ENCODE measurements at regions not wholly inside any gene's neighbourhood (a gene's known extent, or its start where the extent isn't known, plus 50 kb on each side); places are given as distances from the start of the nearest gene placed in this dataset.

GRCh38 chr3:164209363-164209762, 868.9 kb downstream of the SI start:
- POLR2A ChIA-PET, result no interaction called here
- H3K27ac ChIP-seq (ENCODE audit: extremely low read depth, low read depth, low read length), result no peak overlapping the region
- CTCF ChIA-PET, result no interaction called here
- H3K36me3 ChIP-seq (ENCODE audit: control insufficient read depth in 2 of 2, insufficient read depth in 1 of 2, low read length in 2 of 2), result no peaks in the 10 kb centered on the region
- TF ChIP-seq ZNF830 (tag by site-specific recombination; IDR thresholded peaks at IDR 0.05; ENCODE audit: low read depth), result no peak
- no peak for TF ChIP-seq ZNF600 (tag by site-specific recombination; IDR thresholded peaks at IDR 0.05)
- TF ChIP-seq MZF1 (tag by site-specific recombination; IDR thresholded peaks at IDR 0.05; ENCODE audit: borderline replicate concordance), result no peak
- no peak for TF ChIP-seq ZNF423 (tag by site-specific recombination; IDR thresholded peaks at IDR 0.05)
- no peak for TF ChIP-seq ZNF610 (tag by site-specific recombination; IDR thresholded peaks at IDR 0.05; ENCODE audit: borderline replicate concordance)
- TF ChIP-seq ZBTB44 (tag by site-specific recombination; IDR thresholded peaks at IDR 0.05), result no peak
- no peak for TF ChIP-seq ZNF311 (tag by site-specific recombination; IDR thresholded peaks at IDR 0.05; ENCODE audit: borderline replicate concordance)
- no peak for TF ChIP-seq ZNF157 (tag by site-specific recombination; IDR thresholded peaks at IDR 0.05)
- no peak for TF ChIP-seq WT1 (tag by site-specific recombination; IDR thresholded peaks at IDR 0.05)
- no peak for TF ChIP-seq ZNF544 (tag by site-specific recombination; IDR thresholded peaks at IDR 0.05)
- TF ChIP-seq ELK4 (IDR thresholded peaks at IDR 0.05; ENCODE audit: borderline replicate concordance, low read depth, low read length), result no peak
- no peak overlapping the region for H3K4me3 ChIP-seq (ENCODE audit: low read depth, low read length)
- H3K9me3 ChIP-seq (ENCODE audit: control insufficient read depth, insufficient read depth, low read depth, low read length), result no peaks in the 10 kb centered on the region
- H3K4me1 ChIP-seq (ENCODE audit: control insufficient read depth, insufficient read depth, low read length), result no peaks in the 10 kb centered on the region

GRCh38 chr3:164208821-164209220, 869.5 kb downstream of the SI start:
- CTCF ChIA-PET, result no interaction called here
- Histone ChIP-seq H3K4me3 (ENCODE audit: low read depth, low read length) (no peak overlapping the region), H3K4me1 (ENCODE audit: control insufficient read depth, insufficient read depth, low read length) (no peaks in the 10 kb centered on the region), H3K27ac (ENCODE audit: extremely low read depth, low read depth, low read length) (no peak overlapping the region), H3K9me3 (ENCODE audit: control insufficient read depth, insufficient read depth, low read depth, low read length) (no peaks in the 10 kb centered on the region), H3K36me3 (ENCODE audit: control insufficient read depth in 2 of 2, insufficient read depth in 1 of 2, low read length in 2 of 2) (no peaks in the 10 kb centered on the region)
- POLR2A ChIA-PET, result no interaction called here
- no peak for TF ChIP-seq ZNF354C (tag by site-specific recombination; IDR thresholded peaks at IDR 0.05; ENCODE audit: borderline replicate concordance, low read depth)
- TF ChIP-seq KLF16 (tag by site-specific recombination; IDR thresholded peaks at IDR 0.05), result no peak
- TF ChIP-seq ZNF324 (tag by site-specific recombination; IDR thresholded peaks at IDR 0.05), result no peak
- no peak for TF ChIP-seq ZBTB21 (tag by site-specific recombination; IDR thresholded peaks at IDR 0.05)
- TF ChIP-seq ZNF157 (tag by site-specific recombination; IDR thresholded peaks at IDR 0.05), result no peak
- TF ChIP-seq ZNF514 (tag by site-specific recombination; IDR thresholded peaks at IDR 0.05), result no peak
- TF ChIP-seq ZNF366 (tag by site-specific recombination; conservative IDR thresholded peaks at IDR 0.05), result no peak
- TF ChIP-seq ZNF843 (tag by site-specific recombination; IDR thresholded peaks at IDR 0.05), result no peak
- TF ChIP-seq PRDM4 (tag by site-specific recombination; IDR thresholded peaks at IDR 0.05), result no peak
- no peak for TF ChIP-seq FEZF1 (tag by site-specific recombination; IDR thresholded peaks at IDR 0.05)
- TF ChIP-seq ZNF214 (tag by site-specific recombination; IDR thresholded peaks at IDR 0.05; ENCODE audit: borderline replicate concordance), result no peak
- TF ChIP-seq ZNF175 (tag by site-specific recombination; IDR thresholded peaks at IDR 0.05), result no peak
- no peak for TF ChIP-seq ZNF580 (tag by site-specific recombination; IDR thresholded peaks at IDR 0.05)
- no peak for TF ChIP-seq ZBTB20 (tag by site-specific recombination; IDR thresholded peaks at IDR 0.05)
- TF ChIP-seq PRDM10 (tag by site-specific recombination; IDR thresholded peaks at IDR 0.05), result no peak

Measured in HEK293 (cell line).